HG03097 (cell line): ENCODE measurements at regions not wholly inside any gene's neighbourhood (a gene's known extent, or its start where the extent isn't known, plus 50 kb on each side); places are given as distances from the start of the nearest gene placed in this dataset.
"Not testable (repeated sequence)": the region's sequence is repeated elsewhere in the genome, so short reads cannot be mapped to it uniquely, and the experiment has no call there.

Source experiments
- ATAC-seq: cut with Tn5 transposase; IDR thresholded peaks from one replicate; pipeline ENCODE4 v1.9.1; 2021; ENCODE audit not compliant: unreplicated experiment, low FRiP score

DNA sequence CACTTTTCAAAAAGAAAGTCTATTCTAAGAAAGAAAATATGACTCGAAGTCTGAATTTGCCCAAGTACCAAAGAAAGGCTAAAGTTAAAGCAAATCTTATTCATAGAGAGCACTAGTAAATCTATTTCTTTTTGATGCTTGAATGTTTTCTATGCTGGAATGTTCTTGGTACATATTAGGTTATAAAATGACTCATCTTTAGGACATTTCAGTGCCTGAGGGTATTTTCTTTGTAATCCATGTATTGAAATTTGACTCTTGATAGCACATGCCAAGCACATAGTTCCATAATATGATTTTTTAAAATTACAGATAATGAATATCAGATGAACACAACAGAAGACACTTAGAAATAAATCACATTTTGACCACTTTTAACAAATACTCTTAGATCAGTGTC lies 232.8 kb downstream of the TRIML1 start:
- ATAC-seq = no peak

DNA sequence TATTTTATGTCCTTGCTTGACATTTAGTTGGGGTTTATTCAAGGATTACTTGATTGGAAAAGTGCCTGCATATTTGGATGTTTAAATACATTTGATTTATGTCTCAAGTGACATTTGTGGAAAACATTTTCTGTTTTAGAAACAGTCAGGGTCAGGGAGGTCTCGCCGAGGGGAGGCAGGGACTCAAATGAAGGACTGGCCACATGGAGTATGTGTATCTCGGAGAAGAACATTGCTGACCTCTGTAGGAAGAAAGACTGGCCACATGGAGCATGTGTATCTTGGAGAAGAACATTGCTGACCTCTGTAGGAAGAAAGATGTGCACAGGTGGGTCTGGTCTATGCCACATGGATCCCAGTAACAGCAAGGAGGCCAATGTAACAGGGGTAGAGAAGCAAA lies 233.6 kb downstream of the TRIML1 start:
- no peak for ATAC-seq

DNA sequence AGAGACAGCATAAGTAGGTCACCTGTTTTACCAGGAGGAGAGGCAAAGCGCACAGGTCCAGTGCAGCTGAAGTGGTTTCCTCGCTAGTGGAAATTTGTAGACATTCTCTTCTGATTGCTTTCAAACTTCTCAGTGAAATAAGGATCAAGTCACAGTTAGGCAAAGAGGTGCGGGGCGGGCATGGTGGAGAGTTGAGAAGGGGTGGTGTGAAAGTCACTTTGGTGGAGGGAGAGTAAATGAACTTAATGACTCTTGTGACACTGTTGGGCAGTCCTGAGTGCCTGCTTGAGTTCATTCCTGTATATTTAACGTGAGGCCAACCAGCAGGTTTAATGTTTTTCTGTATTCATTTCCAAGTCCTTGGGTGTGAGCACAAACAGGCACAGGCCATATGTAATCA lies 235.6 kb downstream of the TRIML1 start:
- ATAC-seq = no peak

DNA sequence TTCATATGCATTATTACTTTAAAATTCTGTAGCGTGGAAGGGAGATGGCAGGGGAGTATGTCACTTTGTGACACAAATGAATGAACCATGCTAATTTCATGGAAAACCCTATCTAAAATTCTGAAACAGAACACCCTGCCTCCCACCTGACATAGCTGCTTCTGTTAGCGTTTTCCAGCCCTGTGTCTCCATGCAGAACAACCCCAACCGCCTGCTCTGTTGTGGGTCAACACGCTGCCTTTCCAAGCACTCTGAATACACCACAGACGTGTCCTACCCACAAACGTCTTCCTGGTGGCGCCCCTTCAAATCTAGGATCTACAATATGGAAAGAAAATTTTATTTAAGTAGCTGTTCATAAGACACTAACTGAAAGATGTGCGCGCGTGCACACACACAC lies 238.6 kb downstream of the TRIML1 start:
- ATAC-seq = no peak

DNA sequence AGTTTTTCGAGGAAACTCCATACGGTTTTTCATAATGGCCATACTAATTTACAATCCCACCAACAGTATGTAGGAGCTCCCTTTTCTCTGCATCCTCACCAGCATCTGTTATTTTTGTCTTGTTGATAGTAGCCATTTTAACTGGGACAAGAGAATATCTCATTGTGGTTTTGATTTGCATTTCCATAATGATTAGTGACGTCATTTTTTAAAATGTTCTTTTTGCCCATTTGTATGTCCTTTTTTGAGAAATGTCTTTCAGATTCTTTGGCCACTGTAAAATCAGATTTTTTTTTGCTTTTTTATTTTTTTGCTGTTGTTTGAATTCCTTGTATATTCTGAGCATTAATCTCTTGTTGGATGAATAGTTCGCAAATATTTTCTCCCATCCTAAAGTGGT lies 243.9 kb downstream of the TRIML1 start:
- no peak for ATAC-seq

DNA sequence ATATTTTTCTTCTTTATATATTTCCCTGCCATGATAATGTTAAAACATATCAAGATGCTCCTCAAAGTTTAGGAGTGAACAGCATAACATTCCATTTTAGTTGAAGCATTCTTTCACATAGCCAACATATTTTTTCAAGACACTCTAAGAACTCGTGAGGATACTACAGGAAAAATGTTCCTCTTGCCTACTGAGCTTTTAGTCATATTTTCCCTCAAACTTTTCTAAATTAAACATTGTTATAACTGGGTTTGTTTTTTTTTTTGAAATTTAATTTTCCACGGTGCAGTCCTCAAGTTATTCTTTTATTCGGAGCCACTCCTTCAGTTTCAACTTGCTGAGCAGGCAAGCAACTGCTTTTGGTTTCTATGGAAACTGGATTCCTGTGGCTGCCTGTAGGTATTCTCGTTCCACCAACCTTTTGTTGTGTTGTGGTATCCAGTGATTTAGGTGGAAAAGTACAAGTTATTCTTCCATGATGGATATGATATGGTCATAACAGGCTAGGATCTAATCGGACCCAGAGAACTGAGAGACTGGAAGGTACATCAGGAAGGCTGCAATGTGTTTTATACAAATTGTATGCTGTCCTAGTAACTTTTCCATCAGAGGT lies 248.0 kb downstream of the TRIML1 start:
- ATAC-seq = no peak

DNA sequence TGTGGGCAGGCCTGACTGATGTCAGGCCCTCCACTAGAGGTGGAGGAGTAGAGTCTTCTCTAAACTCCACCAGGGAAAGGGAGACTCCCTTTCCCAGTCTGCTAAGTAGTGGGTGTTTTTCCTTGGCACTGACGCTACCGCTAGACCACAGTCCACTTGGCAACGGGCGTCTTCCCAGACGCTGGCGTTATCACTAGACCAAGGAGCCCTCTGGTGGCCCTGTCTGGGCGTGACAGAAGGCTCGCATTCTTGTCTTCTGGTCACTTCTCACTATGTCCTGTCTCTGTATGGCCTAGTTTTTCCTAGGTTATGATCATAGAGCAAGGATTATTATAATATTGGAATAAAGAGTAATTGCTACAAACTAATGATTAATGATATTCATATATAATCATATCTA lies 252.1 kb downstream of the TRIML1 start:
- ATAC-seq = not testable (repeated sequence)

DNA sequence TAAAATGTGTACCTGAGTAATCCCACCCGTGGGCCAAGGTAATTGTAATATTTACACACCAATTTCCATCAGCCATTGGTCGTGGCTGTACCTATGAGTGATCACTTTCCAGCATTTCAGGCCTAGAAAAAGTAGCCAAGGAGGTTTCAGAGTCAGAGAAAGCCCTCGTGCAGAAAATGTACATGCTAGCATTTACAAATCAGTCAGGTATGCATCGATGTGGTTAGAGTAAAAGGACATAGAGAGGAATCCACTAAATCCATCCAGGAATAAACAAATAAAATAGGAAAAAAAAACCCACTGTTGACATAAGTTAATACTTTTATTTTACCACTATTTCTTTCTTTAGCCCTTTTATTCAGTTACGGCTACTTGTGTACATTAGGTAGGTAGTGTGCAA lies 256.8 kb downstream of the TRIML1 start:
- ATAC-seq = no peak

DNA sequence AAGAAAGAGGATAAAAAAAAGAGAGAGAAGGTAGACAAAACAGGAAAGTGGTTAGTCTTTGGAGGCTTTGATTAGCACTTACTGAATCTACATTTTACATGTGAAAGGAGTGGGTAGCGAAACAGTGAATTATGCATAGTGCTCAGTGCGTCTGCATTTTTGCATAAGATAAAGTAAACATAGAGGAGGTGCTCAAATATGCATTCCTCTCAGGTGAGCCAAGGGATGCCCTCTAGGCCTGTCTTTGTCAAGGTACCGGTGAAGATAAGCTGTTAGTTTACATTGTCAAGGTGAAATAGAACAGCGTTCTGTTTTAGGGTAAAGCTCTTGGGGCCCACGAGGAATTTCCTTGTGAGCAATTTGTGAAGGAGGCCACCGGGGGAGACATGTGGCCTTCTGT lies 260.6 kb downstream of the TRIML1 start:
- no peak for ATAC-seq

DNA sequence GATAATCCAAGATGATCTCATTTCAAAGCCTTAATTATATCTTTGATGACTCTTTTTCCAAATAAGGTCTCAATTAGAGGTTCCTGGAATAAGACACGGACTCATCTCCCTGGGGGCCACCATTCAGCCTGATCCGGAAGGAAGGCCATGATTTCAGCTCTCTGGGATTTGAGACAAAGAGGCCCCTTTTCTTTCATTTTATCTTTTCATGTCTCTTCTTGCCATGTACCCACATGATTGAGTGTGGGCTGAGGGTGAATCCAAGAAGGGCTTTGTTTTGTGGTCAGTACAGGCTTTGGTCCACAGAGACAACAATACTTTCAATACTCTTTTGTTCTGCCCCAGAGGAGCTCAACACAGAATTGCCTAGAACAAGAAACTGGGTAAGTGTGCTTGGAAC lies 261.2 kb downstream of the TRIML1 start:
- ATAC-seq = no peak

DNA sequence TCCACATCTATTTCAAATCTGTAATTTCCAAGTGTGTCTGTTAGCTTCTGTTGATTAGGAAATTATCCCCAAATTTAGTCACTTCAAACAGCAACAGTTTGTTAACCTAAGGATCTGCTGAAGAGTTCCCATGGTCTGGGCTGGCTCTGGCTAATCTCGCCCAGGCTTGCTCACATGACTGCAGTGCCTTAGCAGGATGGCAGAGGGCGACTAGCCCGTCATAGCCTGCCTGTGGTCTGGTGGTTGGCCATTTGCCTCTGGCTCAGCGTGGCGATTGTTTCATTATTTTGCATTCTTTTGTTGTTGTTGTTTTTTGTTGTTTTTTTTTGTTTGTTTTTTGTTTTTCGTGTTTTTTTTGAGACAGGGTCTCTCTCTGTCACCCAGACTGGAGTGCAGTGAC lies 264.0 kb downstream of the TRIML1 start:
- no peak for ATAC-seq

DNA sequence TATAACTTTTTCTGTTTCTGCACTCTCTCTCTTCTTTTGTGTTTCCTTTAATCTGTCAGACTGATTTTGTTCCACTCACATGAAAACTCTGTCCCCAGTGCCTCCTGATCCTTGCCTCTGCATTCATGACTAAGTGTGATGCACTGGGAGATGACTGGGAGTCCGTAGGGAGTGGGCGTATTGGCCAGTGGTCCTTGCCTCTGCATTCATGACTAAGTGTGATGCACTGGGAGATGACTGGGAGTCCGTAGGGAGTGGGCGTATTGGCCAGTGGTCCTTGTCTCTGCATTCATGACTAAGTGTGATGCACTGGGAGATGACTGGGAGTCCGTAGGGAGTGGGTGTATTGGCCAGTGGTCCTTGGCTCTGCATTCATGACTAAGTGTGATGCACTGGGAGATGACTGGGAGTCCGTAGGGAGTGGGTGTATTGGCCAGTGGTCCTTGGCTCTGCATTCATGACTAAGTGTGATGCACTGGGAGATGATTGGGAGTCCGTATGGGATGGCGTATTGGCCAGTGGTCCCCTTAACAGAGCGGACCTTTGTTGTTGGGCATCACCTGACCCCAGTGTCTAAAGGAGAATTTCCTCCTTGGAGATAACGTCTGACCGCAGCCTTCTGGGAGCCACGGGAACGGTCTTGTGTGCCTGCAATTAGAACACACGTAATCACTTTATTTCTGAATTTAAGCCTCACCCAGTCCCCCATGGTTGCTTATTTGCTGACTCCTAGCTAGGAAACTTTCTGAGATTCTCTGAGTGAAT lies 266.0 kb downstream of the TRIML1 start:
- not testable (repeated sequence) for ATAC-seq

DNA sequence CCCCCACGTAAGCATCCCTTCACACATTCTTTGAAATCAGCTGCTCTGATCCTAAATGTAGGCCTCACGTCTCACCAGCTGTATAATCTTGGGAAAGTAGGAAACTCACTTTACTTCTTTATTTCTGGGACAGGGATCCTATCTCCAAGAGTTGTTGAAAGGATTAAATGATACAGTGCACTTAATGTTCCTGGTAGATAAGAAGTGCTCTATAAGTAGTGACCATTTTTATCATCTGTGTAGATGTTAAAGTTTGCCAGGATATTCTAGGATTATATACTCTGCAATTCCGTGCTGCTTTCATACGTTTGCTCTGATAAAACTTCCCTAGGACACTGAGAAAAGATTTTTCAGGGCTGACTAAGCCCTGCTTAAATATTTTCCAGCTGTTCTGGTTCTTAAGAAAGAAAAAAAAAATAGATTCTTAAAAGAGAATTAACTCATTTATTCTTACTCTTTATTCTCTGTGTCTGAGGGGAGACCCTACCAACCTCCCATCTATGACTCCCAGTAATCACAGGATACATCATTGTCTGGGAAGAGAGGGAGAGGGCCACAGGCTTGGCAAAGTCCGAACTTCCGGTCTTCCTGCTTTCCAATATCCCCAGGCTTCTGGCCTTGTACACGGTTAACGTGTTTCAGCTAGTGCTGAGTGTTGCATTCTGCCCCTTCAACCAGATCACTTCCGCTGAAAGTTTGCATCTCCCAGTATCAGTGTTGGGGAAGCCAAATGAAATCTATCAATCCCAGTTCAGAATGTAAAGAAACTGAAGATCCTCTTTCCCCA lies 269.2 kb downstream of the TRIML1 start:
- no peak for ATAC-seq

DNA sequence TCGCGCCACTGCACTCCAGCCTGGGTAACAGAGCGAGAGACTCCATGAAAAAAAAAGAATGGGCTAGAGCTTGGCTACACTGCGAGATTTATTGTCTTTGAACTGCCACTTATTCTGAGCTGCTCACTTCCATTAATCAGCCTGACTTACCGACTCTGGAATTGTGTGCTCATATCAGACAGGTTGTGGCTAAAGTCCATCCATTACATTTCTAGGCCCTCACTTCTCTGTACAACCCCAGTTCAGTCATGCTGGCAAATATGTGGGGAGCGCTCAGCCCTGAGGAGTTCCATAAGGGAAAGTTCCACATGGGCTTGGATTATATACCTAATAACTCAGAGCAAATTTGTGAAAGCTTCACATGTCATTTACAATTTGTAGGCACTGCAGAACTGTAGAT lies 270.6 kb downstream of the TRIML1 start:
- no peak for ATAC-seq

DNA sequence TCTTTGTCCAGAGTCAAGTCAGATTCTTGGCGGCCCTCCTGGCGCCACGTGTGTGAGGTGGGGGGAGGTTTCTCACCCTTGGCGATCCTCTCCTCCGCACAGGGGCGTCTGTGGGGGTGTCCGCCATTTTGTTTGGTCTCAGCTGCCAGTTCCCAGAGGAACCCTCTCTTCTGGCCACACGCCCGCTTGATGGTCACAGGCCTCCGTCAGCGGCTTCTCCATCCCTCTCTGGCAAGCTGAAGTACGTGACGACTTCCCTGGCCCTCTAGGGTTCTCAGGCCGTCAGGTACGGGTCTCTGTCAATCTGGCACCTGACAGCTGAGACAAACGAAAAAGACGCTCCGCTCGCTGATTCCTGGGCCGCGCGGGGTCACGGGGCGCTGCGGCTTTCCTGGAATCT lies 272.6 kb downstream of the TRIML1 start:
- no peak for ATAC-seq

DNA sequence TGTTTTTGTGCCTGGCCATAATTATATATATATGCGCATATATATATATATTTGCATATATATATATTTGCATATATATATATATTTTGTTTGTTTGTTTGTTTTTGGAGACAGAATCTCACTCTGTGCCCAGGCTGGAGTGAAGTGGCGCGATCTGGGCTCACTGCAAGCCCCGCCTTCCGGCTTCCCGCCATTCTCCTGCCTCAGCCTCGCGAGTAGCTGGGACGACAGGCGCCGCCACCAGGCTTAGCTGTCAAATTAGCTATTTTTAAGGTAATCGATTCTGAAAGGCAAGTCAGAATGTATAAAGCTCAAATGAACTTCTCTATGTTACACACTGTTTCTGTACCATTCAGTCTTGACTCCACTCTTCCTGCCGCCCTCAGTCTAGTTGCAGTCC lies 273.3 kb downstream of the TRIML1 start:
- ATAC-seq = no peak

DNA sequence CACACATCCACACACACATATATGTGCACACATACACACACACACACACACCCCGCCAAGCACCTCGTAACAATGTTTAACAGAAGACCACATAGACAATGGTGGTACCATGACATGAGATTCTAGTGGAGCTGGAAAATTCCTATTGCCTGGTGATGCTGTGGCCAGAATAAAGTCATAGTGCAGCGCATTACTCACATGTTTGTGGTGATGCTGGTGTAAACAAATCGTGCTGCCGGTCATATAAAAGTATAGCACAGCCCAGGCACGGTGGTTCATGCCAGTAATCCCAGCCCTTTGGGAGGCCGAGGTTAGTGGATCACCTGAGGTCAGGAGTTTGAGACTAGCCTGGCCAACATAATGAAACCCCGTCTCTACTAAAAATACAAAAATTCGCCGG lies 275.2 kb downstream of the TRIML1 start:
- ATAC-seq = no peak

DNA sequence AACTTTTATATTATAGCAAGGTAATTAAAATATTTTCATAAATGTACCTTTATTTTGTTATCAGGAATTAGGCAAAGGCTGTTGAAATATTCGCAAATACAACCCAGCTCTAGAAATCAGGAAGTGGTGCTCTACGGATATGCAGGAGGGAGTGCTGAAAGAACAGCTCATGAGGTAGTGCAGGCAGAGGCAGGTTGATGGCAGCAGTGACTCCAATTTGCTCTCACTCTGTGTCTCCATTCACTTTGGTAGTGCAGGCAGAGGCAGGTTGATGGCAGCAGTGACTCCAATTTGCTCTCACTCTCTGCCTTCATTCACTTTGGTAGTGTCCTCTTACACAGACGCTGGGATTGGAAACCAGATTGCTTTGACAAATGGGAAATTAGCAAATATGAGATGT lies 277.9 kb downstream of the TRIML1 start:
- ATAC-seq = no peak

DNA sequence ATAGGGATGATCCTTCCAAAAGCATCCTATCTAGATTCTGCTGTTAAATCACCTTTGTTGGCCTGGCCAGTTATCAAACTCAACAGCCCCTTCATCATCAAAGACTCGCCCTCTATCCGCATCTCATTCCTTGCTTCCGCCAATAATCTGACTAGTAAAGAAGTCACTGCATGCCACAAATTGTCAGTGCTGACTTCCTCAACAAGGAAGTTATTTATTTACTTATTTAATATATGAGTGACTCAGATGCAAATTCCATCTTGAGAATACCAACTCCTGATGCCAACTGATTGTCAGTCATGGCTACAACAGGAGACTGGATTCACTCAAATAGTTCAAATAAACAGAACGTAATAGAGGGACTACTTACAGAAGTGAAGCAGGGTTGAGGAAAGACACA lies 283.8 kb downstream of the TRIML1 start:
- no peak for ATAC-seq

DNA sequence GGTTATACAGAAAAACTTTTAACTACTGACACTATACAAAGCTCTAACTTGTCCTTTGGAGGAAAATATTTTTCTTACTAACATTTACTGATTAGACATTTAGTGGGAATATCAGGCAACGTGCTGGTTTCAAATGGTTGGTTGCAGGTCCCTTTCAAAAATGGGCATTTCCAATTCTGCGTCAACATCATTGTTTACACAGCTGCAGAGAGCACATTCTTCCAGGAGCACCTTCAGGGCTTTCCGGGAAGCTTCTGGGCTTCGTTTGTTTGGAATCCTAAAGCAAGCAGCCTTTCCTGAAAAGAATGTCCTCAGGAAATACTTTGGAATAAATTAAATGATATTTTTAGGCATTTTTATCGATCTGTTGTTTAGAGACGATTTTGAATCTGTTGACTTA lies 289.7 kb downstream of the TRIML1 start:
- no peak for ATAC-seq

DNA sequence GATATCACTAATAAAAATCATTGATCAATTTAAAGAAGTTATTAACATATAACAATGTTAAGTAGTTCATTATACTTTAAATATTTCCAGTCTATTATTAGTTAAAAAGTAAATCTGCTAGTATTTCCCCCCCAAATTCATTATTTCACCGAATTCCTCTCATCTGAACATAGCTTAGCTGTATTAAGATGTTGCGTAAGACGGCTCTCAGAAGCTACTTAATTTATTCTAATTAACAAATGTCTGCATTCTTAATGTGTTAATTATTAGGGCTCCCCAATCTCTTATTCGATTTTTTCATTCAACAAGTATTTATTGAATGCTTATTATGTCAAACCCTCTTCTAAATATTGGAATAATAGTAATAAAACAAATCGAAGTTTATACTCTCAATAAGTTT lies 290.7 kb downstream of the TRIML1 start:
- ATAC-seq = no peak

DNA sequence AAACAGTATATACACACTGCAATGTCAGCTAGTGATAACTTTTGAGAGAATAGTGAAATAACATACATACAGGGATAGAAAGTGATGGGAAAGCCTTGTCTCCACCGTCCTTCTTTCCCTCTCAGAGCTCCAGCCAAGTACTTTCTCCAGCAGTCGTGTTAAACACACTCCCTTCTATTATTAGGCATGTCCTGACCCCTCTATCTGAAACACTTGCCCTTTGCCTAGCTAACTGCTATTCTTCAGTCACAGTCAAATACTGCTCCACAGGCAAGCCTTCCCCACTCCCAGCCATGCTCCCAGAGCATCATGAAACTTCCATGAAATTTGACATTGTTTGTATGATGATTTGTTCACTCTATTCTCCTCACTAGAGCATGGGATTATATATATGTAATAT lies 291.1 kb downstream of the TRIML1 start:
- no peak for ATAC-seq
